Breast epithelium (tissue), 3 donors: ENCODE measurements at regions not wholly inside any gene's neighbourhood (a gene's known extent, or its start where the extent isn't known, plus 50 kb on each side); places are given as distances from the start of the nearest gene placed in this dataset.

Experiments used
- CTCF ChIP-seq, 3 donors: fragments of 450-650 bp; IDR thresholded peaks; one replicate each; pipeline ENCODE4 v1.5.1; 2016 to 2017; ENCODE audit warnings: antibody characterized with exemption in 3 of 3, mild to moderate bottlenecking in 3 of 3, moderate library complexity in 3 of 3
- POLR2A ChIP-seq: fragments of 450-650 bp; IDR thresholded peaks from one replicate; pipeline ENCODE4 v1.6.1; 2016; ENCODE audit warnings: antibody characterized with exemption, mild to moderate bottlenecking, moderate library complexity
- POLR2AphosphoS5 ChIP-seq, 3 donors: sonication (generic); formaldehyde crosslinking; IDR thresholded peaks; one replicate each; pipeline ENCODE4 v1.6.1; 2017; ENCODE audit warnings: antibody characterized with exemption in 3 of 3

- no peak for TF ChIP-seq CTCF (IDR thresholded peaks at IDR 0.05)
- no peak for TF ChIP-seq POLR2AphosphoS5 (IDR thresholded peaks at IDR 0.05)
- TF ChIP-seq POLR2A = no peak
These were observed 75.4 kb upstream of the HDAC9 start for GRCh38 chr7:18420108-18420507.
